Lower leg skin (tissue), 3 donors: ENCODE measurements at regions not wholly inside any gene's neighbourhood (a gene's known extent, or its start where the extent isn't known, plus 50 kb on each side); places are given as distances from the start of the nearest gene placed in this dataset.

ENCODE experiments used
- CTCF ChIP-seq, 3 donors: fragments of 450-650 bp; IDR thresholded peaks; one replicate each; pipeline ENCODE4 v1.5.1; 2016; ENCODE audit warnings: antibody characterized with exemption in 3 of 3, mild to moderate bottlenecking in 3 of 3, moderate library complexity in 2 of 3
- POLR2A ChIP-seq, 2 donors: fragments of 450-650 bp; IDR thresholded peaks; one replicate each; pipeline ENCODE4 v1.6.1; 2016 to 2017; ENCODE audit warnings: antibody characterized with exemption in 2 of 2, mild to moderate bottlenecking in 1 of 2, moderate library complexity in 1 of 2

GRCh38 chr4:175531405-175532091 is 280.5 kb downstream of the GPM6A start:
- no peak for TF ChIP-seq CTCF (IDR thresholded peaks at IDR 0.05)
- TF ChIP-seq POLR2A (IDR thresholded peaks at IDR 0.05) = no peak
